SU-DHL-6 (cell line): ENCODE measurements at regions not wholly inside any gene's neighbourhood (a gene's known extent, or its start where the extent isn't known, plus 50 kb on each side); places are given as distances from the start of the nearest gene placed in this dataset.

Experiments used
- EZH2phosphoT487 ChIP-seq: fragments of 200-600 bp; sonication (generic), shearing (Covaris generic); conservative IDR thresholded peaks from 2 replicates; pipeline ENCODE4 v1.6.1; 2018; ENCODE audit warnings: mild to moderate bottlenecking, antibody characterized with exemption, low read length, moderate library complexity, mixed read lengths
- TF ChIP-seq, protein P1 (sequence below): fragments of 200-600 bp; sonication (generic); IDR thresholded peaks from one replicate; pipeline ENCODE4 v1.5.1; 2017; ENCODE audit warnings: antibody characterized with exemption, mild to moderate bottlenecking, low read length, moderate library complexity; ENCODE audit not compliant: insufficient read depth, poor library complexity, severe bottlenecking

DNA sequence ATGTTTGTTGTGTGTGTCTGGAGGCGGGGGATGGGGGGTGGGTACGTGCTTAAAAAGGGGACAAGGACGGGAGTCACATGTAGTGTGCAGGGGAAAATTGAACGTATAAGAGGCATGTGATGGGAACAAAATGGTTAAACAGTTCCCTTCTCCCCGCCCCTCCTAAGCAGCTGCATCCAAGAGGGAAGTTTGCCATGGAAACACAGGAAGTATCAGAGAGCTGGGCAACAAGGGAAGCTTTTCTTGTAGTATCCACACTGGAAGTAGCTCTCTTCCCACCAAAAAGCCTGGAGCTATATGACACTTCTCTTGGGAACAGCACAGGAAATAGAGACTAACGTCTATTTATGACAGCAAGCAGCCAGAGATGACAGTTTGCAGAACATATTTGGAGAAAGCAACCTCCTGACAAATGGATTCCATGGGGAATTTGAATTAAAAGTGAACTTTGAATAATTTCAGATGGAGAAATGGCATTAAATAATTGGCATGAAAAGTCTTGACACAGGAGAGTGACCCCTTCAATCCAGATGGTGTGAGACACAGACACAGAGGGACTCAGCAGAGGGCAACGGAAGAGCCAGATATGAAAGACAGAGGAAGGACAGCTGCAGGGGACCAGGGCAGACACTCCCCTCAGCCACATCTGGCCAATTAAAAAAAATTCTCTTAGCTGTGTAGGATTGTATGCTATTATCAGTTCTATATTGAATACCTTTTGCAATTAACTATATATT lies 294.2 kb upstream of the TBL1XR1 start:
- TF ChIP-seq, protein P1, sequence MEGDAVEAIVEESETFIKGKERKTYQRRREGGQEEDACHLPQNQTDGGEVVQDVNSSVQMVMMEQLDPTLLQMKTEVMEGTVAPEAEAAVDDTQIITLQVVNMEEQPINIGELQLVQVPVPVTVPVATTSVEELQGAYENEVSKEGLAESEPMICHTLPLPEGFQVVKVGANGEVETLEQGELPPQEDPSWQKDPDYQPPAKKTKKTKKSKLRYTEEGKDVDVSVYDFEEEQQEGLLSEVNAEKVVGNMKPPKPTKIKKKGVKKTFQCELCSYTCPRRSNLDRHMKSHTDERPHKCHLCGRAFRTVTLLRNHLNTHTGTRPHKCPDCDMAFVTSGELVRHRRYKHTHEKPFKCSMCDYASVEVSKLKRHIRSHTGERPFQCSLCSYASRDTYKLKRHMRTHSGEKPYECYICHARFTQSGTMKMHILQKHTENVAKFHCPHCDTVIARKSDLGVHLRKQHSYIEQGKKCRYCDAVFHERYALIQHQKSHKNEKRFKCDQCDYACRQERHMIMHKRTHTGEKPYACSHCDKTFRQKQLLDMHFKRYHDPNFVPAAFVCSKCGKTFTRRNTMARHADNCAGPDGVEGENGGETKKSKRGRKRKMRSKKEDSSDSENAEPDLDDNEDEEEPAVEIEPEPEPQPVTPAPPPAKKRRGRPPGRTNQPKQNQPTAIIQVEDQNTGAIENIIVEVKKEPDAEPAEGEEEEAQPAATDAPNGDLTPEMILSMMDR: no peak
- TF ChIP-seq EZH2phosphoT487: no peak
